Lung microvascular endothelial cell (primary cell): ENCODE measurements at regions not wholly inside any gene's neighbourhood (a gene's known extent, or its start where the extent isn't known, plus 50 kb on each side); places are given as distances from the start of the nearest gene placed in this dataset.
A peak's percentile ranks its signal among the peaks of the same experiment; 100 is the strongest.

Experiments used
- DNase-seq, 2 donors: peaks; one replicate each; pipeline versions ENCODE4 v3.0.0 to v3.0.0-alpha.2; 2010; ENCODE audit warnings: low read depth in 2 of 2

DNA sequence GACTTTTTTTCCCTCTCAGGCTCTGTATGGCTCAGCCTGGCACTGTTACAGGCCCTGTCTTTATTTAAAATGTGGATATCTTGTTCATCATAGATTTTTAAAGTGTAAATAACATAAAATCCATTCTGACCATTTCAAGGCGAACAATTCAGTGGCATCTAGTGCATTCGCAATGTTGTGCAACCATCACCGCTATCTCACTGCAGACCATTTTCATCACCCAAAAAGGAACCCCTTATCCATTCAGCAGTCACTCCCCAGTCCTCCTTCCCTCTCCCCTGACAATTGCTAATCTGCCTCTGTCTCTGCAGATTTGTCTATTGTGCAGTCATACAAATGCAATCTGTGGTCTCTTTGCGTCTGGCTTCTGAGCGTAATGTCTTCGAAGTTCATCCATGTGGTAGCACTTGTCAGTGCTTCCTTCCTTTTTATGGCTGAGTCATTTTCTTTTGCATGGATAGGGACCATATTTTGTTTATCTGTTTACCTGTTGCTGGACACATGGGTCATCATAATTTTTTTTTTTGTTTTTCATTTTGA, 148.8 kb upstream of the LHX5 start:
- no peak for DNase-seq

GRCh38 chr12:113619202-113619601, 147.5 kb upstream of the LHX5 start:
- DNase-seq = no peak

DNA sequence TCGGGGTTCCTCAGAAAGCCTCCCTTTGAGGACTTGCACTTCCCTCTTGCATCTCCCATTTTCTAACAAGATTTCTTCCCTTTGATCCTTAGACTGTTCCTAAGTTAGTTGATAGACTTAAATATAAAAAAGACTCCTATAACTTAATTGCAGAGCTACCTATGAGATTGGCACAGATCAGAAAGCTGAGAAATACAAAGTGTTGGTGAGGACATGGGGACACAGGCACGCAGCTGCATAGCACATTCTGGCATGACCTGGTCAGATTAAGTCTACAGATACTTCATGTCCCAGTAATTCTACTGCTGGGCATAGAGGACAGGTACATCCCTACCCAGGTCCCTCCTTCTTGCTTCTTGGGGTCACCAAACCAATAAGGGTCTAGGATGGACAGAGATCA, 141.7 kb upstream of the LHX5 start:
- no peak for DNase-seq

DNA sequence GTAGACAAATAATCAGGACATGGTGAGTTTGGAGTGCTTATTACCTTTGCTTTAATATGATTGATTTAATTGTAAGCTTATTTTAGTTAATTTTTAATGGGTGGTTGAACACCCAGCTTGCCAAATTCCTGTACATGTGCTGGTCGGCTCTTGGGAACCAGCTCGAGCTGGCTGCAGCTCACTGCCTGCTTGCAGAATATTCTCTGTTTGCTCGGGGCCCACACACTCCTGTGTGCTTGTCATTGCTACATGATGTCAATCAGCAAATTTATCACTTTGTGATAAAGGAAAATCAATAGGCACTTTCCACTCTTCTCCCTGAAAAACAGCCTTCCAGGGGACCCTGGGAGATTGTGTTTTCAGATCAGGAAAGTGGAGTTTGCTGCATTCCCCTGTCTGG, 141.1 kb upstream of the LHX5 start:
- DNase-seq = no peak

GRCh38 chr12:113612076-113612728, 140.5 kb upstream of the LHX5 start:
- no peak for DNase-seq

GRCh38 chr12:113611652-113612051, 140.0 kb upstream of the LHX5 start:
- no peak for DNase-seq

DNA sequence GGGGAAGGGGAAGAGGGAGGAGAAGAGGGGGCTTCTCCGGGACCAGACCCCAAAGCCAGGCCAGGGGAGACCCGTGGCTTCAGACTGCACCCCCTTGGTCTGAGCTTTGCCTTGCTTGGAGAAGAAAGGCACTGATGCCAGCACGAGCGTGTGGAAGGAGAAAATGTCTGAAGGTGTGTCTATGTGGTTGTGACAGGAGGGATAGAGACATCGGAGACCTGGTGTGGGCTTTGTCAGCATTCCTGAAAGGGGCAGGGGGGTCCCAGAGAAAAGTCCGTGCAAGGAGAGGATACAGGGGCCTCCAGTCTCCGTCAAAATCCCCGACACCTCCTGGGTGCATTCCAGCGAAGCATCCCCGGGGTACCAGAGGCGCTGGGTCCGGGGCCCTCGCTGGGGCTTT, 139.0 kb upstream of the LHX5 start:
- DNase-seq = no peak

DNA sequence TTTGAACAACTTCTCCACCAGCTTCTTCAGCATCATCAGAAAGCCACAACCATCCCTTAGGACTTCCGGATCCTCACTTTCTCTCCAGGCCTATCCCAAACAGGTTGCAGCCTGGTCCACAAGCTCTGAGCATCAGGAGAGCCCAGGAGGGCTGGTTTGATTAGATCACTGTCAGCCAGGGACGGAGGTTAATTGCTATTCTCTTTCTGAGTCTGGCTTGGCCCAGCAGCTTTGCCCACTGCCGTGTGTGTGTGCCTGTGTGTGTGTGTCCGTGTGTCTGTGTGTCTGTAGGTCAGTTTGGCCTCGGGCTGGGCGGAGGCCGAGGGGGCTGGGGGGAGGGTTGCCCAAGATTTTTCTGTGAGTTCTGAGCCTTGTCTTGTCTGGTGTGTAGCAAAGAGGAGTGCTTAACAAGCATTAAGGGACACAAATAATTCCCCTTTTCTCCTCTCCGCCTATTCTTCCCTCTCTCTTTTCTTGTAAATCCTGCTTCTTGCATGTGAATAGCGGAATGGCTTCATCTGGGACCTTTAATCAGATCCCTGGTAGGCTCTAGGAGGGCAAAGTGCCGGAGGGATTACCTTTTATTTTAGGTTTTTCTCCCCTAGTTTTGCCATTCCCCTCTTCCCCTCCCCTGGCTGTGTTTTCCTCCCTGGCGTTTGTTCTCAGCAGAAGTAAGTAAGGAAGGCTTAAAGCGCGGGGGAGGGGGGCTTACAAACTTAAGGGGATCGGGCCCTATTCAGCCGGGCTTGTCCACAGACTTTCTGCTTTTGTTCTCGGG, 138.2 kb upstream of the LHX5 start:
- DNase-seq = no peak

GRCh38 chr12:113604666-113605065, 133.0 kb upstream of the LHX5 start:
- DNase-seq = no peak

DNA sequence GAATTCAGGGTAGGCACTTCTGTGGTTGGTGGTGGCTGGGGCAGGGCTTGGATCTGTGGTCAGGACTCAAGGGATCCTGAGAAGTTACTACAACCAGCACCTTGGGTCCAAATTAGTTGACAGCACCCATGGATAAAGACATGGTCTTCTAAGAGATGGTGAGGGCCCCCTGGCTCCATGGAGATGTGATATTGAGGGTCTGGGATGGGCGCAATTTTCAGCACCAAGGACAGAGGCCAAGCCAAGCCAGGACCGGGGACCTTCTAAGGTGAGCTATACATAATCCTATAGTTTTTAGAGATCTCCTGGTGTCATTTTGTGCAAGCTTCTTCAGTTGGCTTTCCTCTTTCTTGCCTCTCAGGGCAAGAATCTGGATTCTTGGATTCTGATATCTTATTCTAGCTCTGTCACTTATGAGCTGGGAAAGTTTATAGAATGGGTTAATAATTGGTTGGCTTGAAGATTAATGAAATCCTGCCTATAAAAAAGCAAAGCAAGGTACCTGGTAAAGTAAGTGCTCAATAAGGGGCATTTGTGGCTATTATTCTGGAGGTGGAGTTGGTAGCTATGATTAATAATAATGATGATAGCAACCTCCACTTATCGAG, 130.1 kb upstream of the LHX5 start:
- no peak for DNase-seq

- no peak for DNase-seq
These were observed 127.2 kb upstream of the LHX5 start for GRCh38 chr12:113598815-113599406.

DNA sequence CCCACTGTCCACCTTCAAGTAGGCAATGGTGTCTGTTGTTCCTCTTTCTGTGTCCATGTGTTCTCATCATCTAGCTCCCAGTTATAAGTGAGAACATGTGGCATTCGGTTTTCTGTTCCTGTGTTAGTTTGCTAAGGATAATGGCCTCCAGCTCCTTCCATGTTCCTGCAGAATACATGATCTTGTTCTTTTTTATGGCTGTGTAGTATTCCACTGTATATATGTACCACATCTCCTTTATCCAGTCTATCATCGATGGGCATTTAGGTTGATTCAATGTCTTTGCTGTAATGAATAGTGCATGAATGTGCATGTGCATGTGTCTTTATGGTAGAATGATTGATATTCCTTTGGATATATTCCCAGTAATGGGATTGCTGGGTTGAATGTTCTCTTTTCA, 123.3 kb upstream of the LHX5 start:
- no peak for DNase-seq

DNA sequence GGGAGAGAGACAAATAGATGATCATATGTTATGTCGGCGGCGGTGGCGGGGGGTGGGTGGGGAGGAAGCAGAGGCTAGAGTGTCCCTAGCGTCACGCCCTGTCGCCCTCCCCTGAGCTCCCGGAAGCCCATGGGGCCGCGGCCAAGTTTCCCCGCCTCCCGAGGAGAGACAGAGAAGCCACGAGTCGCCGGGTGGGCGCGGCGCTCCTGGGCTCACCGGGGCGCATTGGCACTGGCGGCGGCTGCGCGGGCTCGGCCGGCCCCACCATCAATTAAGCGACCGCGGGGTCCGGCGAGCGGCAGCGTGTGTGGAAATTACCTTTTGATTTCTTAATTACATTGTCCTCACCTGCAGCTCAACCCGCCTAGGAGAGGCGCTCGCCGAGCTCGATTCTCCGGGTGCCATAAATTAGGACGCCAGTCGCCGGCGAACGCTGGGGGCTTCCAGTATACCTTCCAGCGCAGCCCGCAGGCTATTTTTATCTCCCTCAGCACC, 119.9 kb upstream of the LHX5 start:
- DNase-seq = peak in 1 of 2 donors; percentile 2

DNA sequence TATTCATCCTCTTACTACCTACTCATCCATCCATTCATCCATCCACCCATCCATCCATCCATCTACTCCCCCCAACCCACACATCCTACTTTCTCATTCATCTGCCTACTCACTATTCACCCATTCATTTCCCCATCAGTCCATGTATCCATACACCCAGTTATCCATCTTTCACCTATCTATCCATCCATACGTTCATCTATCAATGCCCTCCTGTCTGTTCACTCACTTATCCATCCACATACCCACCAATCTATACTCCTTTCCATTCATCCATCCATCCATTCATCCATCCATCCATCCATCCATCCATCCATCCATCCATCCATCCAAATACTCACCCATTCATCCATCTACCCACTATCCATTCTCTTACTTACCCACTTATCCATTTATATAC, 117.8 kb upstream of the LHX5 start:
- DNase-seq = no peak

DNA sequence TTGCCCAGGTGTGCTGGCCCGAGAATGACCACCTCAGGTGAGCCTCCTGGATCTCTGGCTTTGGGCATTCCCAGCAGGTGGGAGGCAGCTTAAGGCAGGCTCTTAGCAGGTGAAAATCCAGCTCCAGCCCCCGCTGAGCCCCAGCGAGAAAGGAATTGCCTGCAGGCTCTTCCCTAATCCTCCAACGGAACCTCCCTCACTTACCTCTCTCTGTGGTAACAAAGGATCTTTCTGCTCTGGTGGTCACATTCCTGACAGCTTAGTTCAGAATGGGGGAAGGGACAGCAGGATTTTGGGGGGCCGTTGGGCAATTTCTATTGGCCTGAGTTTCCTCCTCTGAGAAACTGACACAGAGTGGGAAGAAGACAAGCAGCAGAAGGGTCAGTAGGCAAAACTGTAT, 116.0 kb upstream of the LHX5 start:
- DNase-seq = no peak

DNA sequence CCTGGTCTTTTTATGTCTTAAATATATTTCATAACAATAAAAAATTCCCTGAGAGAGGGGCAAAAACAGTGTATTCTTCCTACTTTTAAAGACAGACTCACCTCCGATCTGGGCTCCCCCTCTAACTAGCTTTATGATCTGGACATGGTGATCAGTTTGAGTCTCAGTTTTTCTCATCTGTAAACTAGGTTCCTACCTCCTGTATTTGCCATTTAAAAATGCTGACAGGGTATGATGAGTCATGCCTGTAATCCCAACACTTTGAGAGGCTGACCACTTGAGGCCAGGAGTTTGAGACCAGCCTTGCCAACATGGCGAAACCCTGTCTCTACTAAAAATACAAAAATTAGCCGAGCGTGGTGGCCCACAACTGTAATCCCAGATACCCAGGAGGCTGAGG, 114.8 kb upstream of the LHX5 start:
- no peak for DNase-seq

DNA sequence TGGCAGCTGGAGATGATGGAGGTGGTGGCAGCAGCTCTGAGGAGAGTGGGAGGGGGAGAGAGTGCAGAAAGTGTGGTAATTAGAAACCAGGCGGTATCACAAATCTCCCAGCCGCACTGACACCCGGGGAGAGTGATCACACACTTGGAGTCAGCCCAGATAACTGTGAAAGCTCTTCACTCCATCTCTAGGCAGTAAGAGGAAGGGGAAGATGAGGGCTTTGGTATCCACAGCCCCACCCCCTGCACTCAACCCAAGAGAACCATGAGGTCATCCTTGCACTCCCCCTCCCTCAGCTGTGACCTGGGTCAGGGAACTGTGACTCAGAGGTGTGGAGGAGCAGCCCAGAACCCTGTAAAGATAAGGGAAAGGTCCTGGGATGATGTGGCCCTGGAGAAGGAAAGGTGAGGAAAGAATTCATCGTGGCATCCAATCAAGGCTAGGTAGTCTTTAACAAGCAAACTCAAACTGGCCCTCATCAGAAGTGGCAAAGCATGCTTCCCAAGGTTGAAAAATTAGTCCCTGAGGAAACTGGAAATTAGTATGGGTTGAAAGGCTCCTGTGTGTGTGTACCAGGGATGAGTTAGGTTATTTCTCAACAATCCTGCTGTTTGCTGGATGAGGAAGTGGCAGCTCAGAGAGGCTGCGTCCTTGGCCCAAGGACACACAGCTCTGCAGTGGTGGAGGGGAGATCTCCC, 111.0 kb upstream of the LHX5 start:
- DNase-seq = no peak

DNA sequence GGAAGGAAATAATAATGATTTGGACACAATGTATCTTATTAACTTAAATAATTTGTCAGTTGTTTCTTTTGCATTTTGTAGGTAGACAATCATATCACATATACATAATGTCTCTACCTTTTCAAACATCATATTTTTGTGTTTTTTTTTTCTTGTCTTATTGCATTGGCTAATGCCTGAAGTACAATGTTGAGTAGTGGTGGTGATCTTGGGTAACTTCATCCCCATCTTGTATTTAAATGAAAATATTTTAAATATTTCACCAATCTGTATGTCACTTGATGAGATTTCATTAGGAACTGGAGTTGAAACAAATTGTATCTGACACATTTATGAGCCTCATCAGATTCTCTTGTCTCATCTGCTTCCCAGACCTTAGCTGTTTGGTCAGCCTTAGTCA, 109.7 kb upstream of the LHX5 start:
- DNase-seq = no peak

DNA sequence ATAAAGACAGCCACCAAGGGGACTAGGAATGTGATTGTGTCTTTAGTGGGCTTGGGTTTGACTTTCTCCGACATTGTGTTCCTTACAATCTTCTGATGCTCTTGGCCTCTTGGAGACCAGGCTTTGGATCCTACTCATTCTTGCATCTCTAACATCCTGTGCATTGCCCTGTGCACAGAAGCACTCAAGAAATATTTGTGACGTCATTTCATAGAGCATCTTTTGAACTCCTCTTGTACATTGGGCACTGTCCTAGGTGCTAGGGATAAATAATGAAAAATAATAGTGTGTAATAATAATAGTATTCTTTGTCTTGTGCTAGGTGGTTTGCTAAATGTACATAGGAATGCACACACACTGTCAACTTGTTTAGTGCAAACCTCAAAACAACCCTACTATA, 108.8 kb upstream of the LHX5 start:
- no peak for DNase-seq

GRCh38 chr12:113577464-113578129, 105.9 kb upstream of the LHX5 start:
- DNase-seq = no peak

- DNase-seq = no peak
These were observed 103.7 kb upstream of the LHX5 start for GRCh38 chr12:113575386-113575785.
